IPS-15b (cell line): ENCODE measurements at regions not wholly inside any gene's neighbourhood (a gene's known extent, or its start where the extent isn't known, plus 50 kb on each side); places are given as distances from the start of the nearest gene placed in this dataset.
"Not testable (repeated sequence)": the region's sequence is repeated elsewhere in the genome, so short reads cannot be mapped to it uniquely, and the experiment has no call there.

Experiments used
- H3K27me3 ChIP-seq: one replicate; pipeline ENCODE4 v1.6.1; 2013; ENCODE audit warnings: low read length; ENCODE audit not compliant: control insufficient read depth, insufficient read depth
- H3K36me3 ChIP-seq: one replicate; pipeline ENCODE4 v1.6.1; 2013; ENCODE audit warnings: low read length; ENCODE audit not compliant: control insufficient read depth, insufficient read depth
- H3K4me1 ChIP-seq: one replicate; pipeline ENCODE4 v1.6.1; 2013; ENCODE audit warnings: mild to moderate bottlenecking, low read length; ENCODE audit not compliant: control insufficient read depth, insufficient read depth
- H3K4me3 ChIP-seq: one replicate; pipeline ENCODE4 v1.5.1; 2013; ENCODE audit warnings: low read depth, low read length
- H3K9ac ChIP-seq: one replicate; pipeline ENCODE4 v1.6.1; 2013; ENCODE audit warnings: low read depth, mild to moderate bottlenecking, low read length
- H3K9me3 ChIP-seq: one replicate; pipeline ENCODE4 v1.6.1; 2013; ENCODE audit warnings: mild to moderate bottlenecking, low read length; ENCODE audit not compliant: control insufficient read depth, insufficient read depth

DNA sequence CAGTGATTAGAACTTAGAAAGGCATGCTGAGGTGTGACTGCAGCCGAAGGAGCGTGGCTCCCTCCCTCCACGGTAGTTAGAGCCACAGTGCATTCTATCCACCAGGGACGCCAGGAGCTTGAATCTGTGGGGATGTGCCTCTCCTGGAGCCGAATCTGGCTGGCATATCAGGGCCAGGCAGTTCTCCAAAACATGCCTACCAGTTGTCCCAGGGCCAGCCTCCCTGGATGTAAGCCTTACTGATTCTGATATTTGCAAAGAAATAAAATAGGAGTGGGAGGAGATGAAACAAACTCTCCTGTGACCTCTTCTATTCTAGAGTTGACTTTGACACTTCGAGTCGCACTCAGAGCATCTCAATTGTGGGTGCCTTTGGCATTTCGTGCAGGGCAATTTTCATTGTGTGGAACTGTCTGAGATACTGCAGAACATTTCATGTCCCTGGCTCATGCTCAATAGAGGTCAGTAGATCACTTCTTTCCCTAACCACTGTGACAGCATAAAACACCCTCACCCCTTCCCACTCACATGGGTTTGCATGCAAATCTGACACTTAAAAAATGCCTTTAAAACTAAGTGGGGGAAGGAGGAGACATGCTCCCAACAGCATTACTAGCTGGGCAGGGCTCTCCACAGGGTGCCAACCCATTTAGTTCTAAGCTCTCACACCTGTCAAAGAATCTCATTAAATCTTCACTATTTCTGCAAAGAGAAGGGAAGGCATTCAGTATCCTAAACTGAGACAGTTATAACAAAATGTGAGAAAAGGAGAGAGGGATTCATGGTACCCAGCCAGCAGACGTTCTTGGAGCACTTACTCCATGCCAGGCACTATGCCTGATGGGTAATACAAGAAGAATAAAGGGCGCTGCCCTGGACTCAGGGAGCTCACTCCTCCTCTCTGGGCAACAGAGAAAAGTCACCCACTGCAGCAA, 378.9 kb downstream of the PREX1 start:
- Histone ChIP-seq H3K4me3 (no peak overlapping the region), H3K36me3 (no peaks in the 10 kb centered on the region), H3K4me1 (no peaks in the 10 kb centered on the region), H3K27me3 (no peaks in the 10 kb centered on the region), H3K9ac (no peak overlapping the region), H3K9me3 (no peaks in the 10 kb centered on the region)

DNA sequence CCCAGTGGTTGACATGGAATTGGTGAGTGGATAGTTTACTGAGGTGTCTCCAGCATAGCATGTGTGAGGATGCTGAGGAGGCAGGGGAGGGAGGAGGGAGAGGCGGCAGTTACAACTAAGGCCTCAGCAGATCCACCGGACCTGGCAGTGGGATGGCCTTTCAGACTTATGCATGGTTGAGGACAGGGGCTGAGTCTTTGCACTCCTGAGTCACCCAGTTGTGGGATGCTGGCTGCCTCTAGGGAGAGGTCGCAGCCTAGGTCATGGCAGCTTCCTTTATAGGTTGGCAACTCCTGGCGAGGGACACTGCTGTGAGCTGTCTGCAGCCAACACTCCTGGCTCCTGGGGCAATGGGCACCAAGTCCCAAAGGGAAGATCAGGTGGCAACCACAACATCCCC, 380.3 kb downstream of the PREX1 start:
- no peak overlapping the region for H3K9ac ChIP-seq
- no peak overlapping the region for H3K4me3 ChIP-seq
- H3K9me3 ChIP-seq, result no peaks in the 10 kb centered on the region
- H3K36me3 ChIP-seq, result no peaks in the 10 kb centered on the region
- no peaks in the 10 kb centered on the region for H3K4me1 ChIP-seq
- no peaks in the 10 kb centered on the region for H3K27me3 ChIP-seq

- Histone ChIP-seq H3K36me3 (no peaks in the 10 kb centered on the region), H3K4me3 (no peak overlapping the region), H3K9me3 (no peaks in the 10 kb centered on the region), H3K4me1 (no peaks in the 10 kb centered on the region), H3K27me3 (no peaks in the 10 kb centered on the region), H3K9ac (no peak overlapping the region)
These were observed 382.0 kb downstream of the PREX1 start for GRCh38 chr20:48445827-48446226.

- H3K36me3 ChIP-seq, result no peaks in the 10 kb centered on the region
- no peak overlapping the region for H3K4me3 ChIP-seq
- H3K9ac ChIP-seq, result no peak overlapping the region
- no peaks in the 10 kb centered on the region for H3K27me3 ChIP-seq
- no peaks in the 10 kb centered on the region for H3K9me3 ChIP-seq
- no peaks in the 10 kb centered on the region for H3K4me1 ChIP-seq
These were observed 383.6 kb downstream of the PREX1 start for GRCh38 chr20:48444249-48444648.

DNA sequence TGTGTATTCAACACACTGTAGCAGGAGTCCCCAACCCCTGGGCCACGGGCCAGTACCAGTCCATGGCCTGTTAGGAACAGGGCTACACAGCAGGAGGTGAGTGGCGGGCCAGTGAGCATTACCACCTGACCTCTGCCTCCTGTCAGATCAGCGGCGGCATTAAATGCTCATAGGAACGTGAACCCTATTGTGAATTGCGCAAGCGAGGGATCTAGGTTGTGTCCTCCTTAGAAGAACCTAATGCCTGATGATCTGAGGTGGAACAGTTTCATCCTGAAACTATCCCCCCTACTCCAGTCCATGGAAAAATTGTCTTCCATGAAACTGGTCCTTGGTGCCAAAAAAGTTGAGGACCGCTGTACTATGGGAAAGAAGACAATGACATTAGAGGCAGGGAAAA, 386.9 kb downstream of the PREX1 start:
- H3K9me3 ChIP-seq, result no peaks in the 10 kb centered on the region
- H3K27me3 ChIP-seq, result no peaks in the 10 kb centered on the region
- no peak overlapping the region for H3K9ac ChIP-seq
- no peaks in the 10 kb centered on the region for H3K36me3 ChIP-seq
- H3K4me3 ChIP-seq, result no peak overlapping the region
- H3K4me1 ChIP-seq, result no peaks in the 10 kb centered on the region

DNA sequence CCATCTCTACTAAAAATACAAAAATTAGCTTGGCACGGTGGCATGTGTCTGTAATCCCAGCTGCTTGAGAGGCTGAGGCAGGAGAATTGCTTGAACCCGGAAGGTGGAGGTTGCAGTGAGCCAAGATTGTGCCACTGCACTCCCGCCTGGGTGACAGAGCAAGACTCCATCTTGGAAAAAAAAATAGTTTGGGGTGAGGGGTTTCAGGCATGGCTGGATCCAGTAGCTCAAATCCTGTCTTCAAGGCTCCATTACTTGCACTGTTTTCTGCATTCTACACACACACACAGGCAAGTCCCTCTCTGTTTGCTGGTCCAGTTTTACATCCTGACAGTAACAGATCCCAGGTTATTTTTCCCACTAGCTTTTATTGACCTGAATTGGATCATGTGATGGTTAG, 387.5 kb downstream of the PREX1 start:
- not testable (repeated sequence) for H3K27me3 ChIP-seq, H3K36me3 ChIP-seq, H3K9ac ChIP-seq, H3K9me3 ChIP-seq, H3K4me3 ChIP-seq, H3K4me1 ChIP-seq

DNA sequence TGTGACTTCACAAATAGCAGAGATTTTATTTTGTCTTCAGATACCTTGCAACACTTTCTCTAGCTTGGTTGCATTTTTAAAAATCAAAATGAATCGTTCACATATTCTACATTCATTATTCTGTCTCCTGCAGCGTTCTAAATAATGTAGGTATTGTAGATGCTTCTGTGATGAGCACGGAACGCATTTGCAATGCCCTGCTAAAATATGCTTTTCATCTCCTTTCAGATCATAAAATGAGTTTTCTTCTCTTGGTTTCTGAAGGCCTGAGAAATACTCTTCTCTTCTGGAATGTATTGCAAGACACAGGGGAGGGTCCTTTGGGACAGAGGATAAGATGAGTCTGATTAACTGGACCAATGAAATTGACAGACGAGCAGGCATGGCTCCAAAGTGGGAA, 390.7 kb downstream of the PREX1 start:
- no peaks in the 10 kb centered on the region for H3K36me3 ChIP-seq
- peaks cover 2% of the 10 kb centered on the region for H3K4me1 ChIP-seq
- H3K9ac ChIP-seq, result no peak overlapping the region
- no peak overlapping the region for H3K4me3 ChIP-seq
- no peaks in the 10 kb centered on the region for H3K9me3 ChIP-seq
- H3K27me3 ChIP-seq, result no peaks in the 10 kb centered on the region

DNA sequence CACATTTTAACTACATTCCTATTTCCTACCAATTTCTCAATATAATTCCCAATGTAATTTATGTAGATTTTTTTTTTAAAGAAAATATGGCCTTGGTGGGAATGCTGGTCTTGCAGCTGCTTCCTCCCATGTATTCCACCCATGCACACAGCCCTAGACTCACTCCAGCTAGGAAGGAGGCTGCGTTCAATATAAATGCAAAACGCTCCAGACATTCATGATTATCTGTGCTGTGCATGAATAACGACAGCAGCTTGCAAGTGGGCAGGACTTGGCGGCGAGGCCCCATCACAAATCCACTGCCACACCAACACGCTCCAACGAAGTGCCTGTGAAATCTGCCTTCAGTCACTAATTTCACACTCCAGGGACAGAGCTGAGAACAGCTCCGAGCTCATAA, 391.2 kb downstream of the PREX1 start:
- not testable (repeated sequence) for H3K9ac ChIP-seq, H3K9me3 ChIP-seq, H3K36me3 ChIP-seq, H3K27me3 ChIP-seq, H3K4me3 ChIP-seq, H3K4me1 ChIP-seq

- peaks cover 2% of the 10 kb centered on the region for H3K4me1 ChIP-seq
- H3K9ac ChIP-seq, result no peak overlapping the region
- no peaks in the 10 kb centered on the region for H3K27me3 ChIP-seq
- no peak overlapping the region for H3K4me3 ChIP-seq
- H3K9me3 ChIP-seq, result no peaks in the 10 kb centered on the region
- H3K36me3 ChIP-seq, result no peaks in the 10 kb centered on the region
These were observed 394.6 kb downstream of the PREX1 start for GRCh38 chr20:48433178-48433577.

DNA sequence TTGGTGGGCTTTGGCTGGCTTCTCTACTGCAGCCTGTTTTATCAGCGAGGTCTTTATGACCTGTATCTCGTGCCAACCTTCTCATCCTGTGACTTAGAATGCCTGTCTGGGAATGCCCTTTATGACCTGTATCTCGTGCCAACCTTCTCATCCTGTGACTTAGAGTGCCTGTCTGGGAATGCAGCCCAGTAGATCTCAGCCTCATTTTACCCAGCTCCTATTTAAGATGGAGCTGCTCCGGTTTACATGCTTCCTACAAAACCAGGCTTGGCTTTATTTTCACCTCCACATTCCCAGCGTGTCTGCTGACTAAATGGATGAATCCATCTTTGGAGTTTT, 395.3 kb downstream of the PREX1 start:
- no peaks in the 10 kb centered on the region for H3K27me3 ChIP-seq
- no peak overlapping the region for H3K9ac ChIP-seq
- H3K9me3 ChIP-seq, result no peaks in the 10 kb centered on the region
- H3K4me1 ChIP-seq, result peaks cover 2% of the 10 kb centered on the region
- H3K4me3 ChIP-seq, result no peak overlapping the region
- no peaks in the 10 kb centered on the region for H3K36me3 ChIP-seq

- H3K9me3 ChIP-seq, result no peaks in the 10 kb centered on the region
- H3K9ac ChIP-seq, result no peak overlapping the region
- no peaks in the 10 kb centered on the region for H3K36me3 ChIP-seq
- no peak overlapping the region for H3K4me3 ChIP-seq
- no peaks in the 10 kb centered on the region for H3K27me3 ChIP-seq
- H3K4me1 ChIP-seq, result peaks cover 2% of the 10 kb centered on the region
These were observed 395.9 kb downstream of the PREX1 start for GRCh38 chr20:48431653-48432493.

GRCh38 chr20:48426630-48427029, 401.2 kb downstream of the PREX1 start:
- Histone ChIP-seq H3K4me1 (peaks cover 2% of the 10 kb centered on the region), H3K9ac (no peak overlapping the region), H3K36me3 (no peaks in the 10 kb centered on the region), H3K27me3 (no peaks in the 10 kb centered on the region), H3K4me3 (no peak overlapping the region), H3K9me3 (no peaks in the 10 kb centered on the region)
